DOHH2 (cell line): ENCODE measurements at regions not wholly inside any gene's neighbourhood (a gene's known extent, or its start where the extent isn't known, plus 50 kb on each side); places are given as distances from the start of the nearest gene placed in this dataset.

Source experiments
- EZH2phosphoT487 ChIP-seq: fragments of 200-600 bp; sonication (generic); IDR thresholded peaks from 2 replicates; pipeline ENCODE4 v1.6.1; 2017; ENCODE audit warnings: borderline replicate concordance, mild to moderate bottlenecking, antibody characterized with exemption, low read length, moderate library complexity, mixed read lengths
- TF ChIP-seq, protein P1 (sequence below): fragments of 200-600 bp; sonication (generic); IDR thresholded peaks from one replicate; pipeline ENCODE4 v1.5.1; 2014; ENCODE audit warnings: antibody characterized with exemption, mild to moderate bottlenecking, low read depth, low read length; ENCODE audit not compliant: poor library complexity, severe bottlenecking

DNA sequence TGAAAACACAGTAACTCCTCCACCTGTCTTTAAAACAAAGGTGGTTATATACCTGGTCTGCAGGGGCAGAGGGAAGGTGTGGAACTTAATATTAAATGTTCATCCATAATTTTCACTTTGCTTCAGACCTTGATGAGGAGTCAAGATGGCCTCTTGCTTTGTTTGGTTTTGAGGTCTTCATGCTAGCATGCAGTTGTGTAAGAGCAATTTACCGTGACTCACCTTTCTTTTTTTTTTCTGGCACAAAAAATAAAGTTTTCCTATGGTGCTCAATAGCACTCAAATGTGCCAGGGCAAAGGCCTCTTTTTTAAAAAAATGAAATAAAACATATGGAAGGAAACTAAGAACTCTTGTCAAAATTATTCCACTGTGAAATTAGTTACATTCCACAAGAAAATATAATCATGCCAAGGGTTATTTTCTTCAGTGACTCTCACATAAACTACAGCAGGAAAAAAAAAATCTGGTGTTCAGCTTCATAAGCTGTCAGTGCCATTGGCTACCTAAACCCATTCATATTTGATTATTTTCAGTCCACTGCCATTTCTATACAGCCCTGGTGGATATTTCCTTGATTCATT lies 128.2 kb downstream of the SLC7A11 start:
- TF ChIP-seq, protein P1, sequence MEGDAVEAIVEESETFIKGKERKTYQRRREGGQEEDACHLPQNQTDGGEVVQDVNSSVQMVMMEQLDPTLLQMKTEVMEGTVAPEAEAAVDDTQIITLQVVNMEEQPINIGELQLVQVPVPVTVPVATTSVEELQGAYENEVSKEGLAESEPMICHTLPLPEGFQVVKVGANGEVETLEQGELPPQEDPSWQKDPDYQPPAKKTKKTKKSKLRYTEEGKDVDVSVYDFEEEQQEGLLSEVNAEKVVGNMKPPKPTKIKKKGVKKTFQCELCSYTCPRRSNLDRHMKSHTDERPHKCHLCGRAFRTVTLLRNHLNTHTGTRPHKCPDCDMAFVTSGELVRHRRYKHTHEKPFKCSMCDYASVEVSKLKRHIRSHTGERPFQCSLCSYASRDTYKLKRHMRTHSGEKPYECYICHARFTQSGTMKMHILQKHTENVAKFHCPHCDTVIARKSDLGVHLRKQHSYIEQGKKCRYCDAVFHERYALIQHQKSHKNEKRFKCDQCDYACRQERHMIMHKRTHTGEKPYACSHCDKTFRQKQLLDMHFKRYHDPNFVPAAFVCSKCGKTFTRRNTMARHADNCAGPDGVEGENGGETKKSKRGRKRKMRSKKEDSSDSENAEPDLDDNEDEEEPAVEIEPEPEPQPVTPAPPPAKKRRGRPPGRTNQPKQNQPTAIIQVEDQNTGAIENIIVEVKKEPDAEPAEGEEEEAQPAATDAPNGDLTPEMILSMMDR: no peak
- TF ChIP-seq EZH2phosphoT487: no peak
